ENCODE measurements at regions not wholly inside any gene's neighbourhood (a gene's known extent, or its start where the extent isn't known, plus 50 kb on each side); places are given as distances from the start of the nearest gene placed in this dataset.

GRCh38 chr12:83664650-83665049 lies 977.9 kb downstream of the TMTC2 start:
- no peak for TF ChIP-seq CTCF (IDR thresholded peaks at IDR 0.05)
- no peak for TF ChIP-seq EZH2 (IDR thresholded peaks at IDR 0.05; ENCODE audit: borderline replicate concordance, insufficient read depth, low read depth, low read length, poor library complexity, severe bottlenecking)

All from B cell (primary cell).